ENCODE measurements at regions not wholly inside any gene's neighbourhood (a gene's known extent, or its start where the extent isn't known, plus 50 kb on each side); places are given as distances from the start of the nearest gene placed in this dataset.
A peak's percentile ranks its signal among the peaks of the same experiment; 100 is the strongest.
"Not testable (repeated sequence)": the region's sequence is repeated elsewhere in the genome, so short reads cannot be mapped to it uniquely, and the experiment has no call there.

GRCh38 chr10:108561649-108562048 is 1361.7 kb downstream of the XPNPEP1 start:
- Mint-ChIP-seq H3K27me3 (ENCODE audit: low read depth) (no peaks in the 10 kb centered on the region), H3K36me3 (ENCODE audit: low read depth) (no peaks in the 10 kb centered on the region), H3K4me1 (no peaks in the 10 kb centered on the region), H3K4me3 (no peak overlapping the region), H3K27ac (ENCODE audit: unreplicated experiment) (no peak overlapping the region), H3K9me3 (no peaks in the 10 kb centered on the region)
- no peak for DNase-seq (ENCODE audit: low read depth, low spot score)
- no peak for TF ChIP-seq CTCF (conservative IDR thresholded peaks at IDR 0.05)

GRCh38 chr10:108560488-108560887 is 1362.8 kb downstream of the XPNPEP1 start:
- H3K36me3 Mint-ChIP-seq (ENCODE audit: low read depth), result no peaks in the 10 kb centered on the region
- H3K4me1 Mint-ChIP-seq, result no peaks in the 10 kb centered on the region
- no peaks in the 10 kb centered on the region for H3K9me3 Mint-ChIP-seq
- no peak for DNase-seq (ENCODE audit: low read depth, low spot score)
- H3K27me3 Mint-ChIP-seq (ENCODE audit: low read depth), result no peaks in the 10 kb centered on the region
- TF ChIP-seq CTCF (conservative IDR thresholded peaks at IDR 0.05), result no peak
- H3K4me3 Mint-ChIP-seq, result no peak overlapping the region
- no peak overlapping the region for H3K27ac Mint-ChIP-seq (ENCODE audit: unreplicated experiment)

GRCh38 chr10:108556186-108556585 is 1367.1 kb downstream of the XPNPEP1 start:
- Mint-ChIP-seq H3K9me3 (peaks cover 2% of the 10 kb centered on the region), H3K4me3 (no peak overlapping the region), H3K27ac (ENCODE audit: unreplicated experiment) (no peak overlapping the region), H3K27me3 (ENCODE audit: low read depth) (no peaks in the 10 kb centered on the region), H3K36me3 (ENCODE audit: low read depth) (no peaks in the 10 kb centered on the region), H3K4me1 (no peaks in the 10 kb centered on the region)
- DNase-seq (ENCODE audit: low read depth, low spot score), result no peak
- TF ChIP-seq CTCF (conservative IDR thresholded peaks at IDR 0.05), result no peak

- no peak for DNase-seq (ENCODE audit: low read depth, low spot score)
- H3K4me3 Mint-ChIP-seq, result no peak overlapping the region
- no peak for TF ChIP-seq CTCF (conservative IDR thresholded peaks at IDR 0.05)
- H3K27me3 Mint-ChIP-seq (ENCODE audit: low read depth), result no peaks in the 10 kb centered on the region
- no peak overlapping the region for H3K27ac Mint-ChIP-seq (ENCODE audit: unreplicated experiment)
- H3K36me3 Mint-ChIP-seq (ENCODE audit: low read depth), result no peaks in the 10 kb centered on the region
- H3K9me3 Mint-ChIP-seq, result no peaks in the 10 kb centered on the region
- no peaks in the 10 kb centered on the region for H3K4me1 Mint-ChIP-seq
Observed at GRCh38 chr10:108545921-108546320, 1377.4 kb downstream of the XPNPEP1 start.

- H3K27ac Mint-ChIP-seq (ENCODE audit: unreplicated experiment), result no peak overlapping the region
- TF ChIP-seq CTCF (conservative IDR thresholded peaks at IDR 0.05), result peak; percentile 92
- no peaks in the 10 kb centered on the region for H3K27me3 Mint-ChIP-seq (ENCODE audit: low read depth)
- peak; percentile 68 for DNase-seq (ENCODE audit: low read depth, low spot score)
- H3K4me3 Mint-ChIP-seq, result no peak overlapping the region
- H3K4me1 Mint-ChIP-seq, result no peaks in the 10 kb centered on the region
- H3K9me3 Mint-ChIP-seq, result no peaks in the 10 kb centered on the region
- H3K36me3 Mint-ChIP-seq (ENCODE audit: low read depth), result no peaks in the 10 kb centered on the region
Observed at GRCh38 chr10:108544500-108545120, 1378.7 kb downstream of the XPNPEP1 start.

GRCh38 chr10:108533551-108533950 is 1369.0 kb upstream of the SORCS1 start:
- not testable (repeated sequence) for H3K27me3 Mint-ChIP-seq (ENCODE audit: low read depth); H3K4me1 Mint-ChIP-seq; H3K4me3 Mint-ChIP-seq; DNase-seq (ENCODE audit: low read depth, low spot score); H3K27ac Mint-ChIP-seq (ENCODE audit: unreplicated experiment); H3K9me3 Mint-ChIP-seq; H3K36me3 Mint-ChIP-seq (ENCODE audit: low read depth)

Measured in neural crest cell (in vitro differentiated cells).